HG02763 (cell line): ENCODE measurements at regions not wholly inside any gene's neighbourhood (a gene's known extent, or its start where the extent isn't known, plus 50 kb on each side); places are given as distances from the start of the nearest gene placed in this dataset.
"Not testable (repeated sequence)": the region's sequence is repeated elsewhere in the genome, so short reads cannot be mapped to it uniquely, and the experiment has no call there.

ENCODE experiments used
- ATAC-seq: cut with Tn5 transposase; IDR thresholded peaks from one replicate; pipeline ENCODE4 v1.9.1; 2021; ENCODE audit warnings: mild to moderate bottlenecking, moderate library complexity; ENCODE audit not compliant: unreplicated experiment

DNA sequence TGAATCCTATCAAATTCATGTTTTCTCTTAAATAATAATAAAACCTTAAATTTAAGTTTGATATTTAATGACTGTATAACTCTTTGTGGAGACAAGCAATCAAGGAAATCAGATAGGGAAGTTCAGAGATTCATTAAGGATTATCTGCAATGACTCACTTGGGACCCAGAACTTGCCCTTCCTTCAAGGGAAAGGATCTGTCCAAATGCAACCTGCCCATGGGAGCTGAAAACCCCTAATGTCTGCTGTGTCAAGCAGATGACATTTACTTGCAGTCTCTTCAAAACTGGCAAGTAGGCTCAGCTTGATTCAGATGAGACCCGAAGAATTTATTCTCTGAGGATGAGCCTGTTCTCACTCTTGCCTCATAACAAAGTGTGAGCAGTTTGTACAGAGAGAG, 1577.6 kb downstream of the EFNA5 start:
- ATAC-seq: no peak

DNA sequence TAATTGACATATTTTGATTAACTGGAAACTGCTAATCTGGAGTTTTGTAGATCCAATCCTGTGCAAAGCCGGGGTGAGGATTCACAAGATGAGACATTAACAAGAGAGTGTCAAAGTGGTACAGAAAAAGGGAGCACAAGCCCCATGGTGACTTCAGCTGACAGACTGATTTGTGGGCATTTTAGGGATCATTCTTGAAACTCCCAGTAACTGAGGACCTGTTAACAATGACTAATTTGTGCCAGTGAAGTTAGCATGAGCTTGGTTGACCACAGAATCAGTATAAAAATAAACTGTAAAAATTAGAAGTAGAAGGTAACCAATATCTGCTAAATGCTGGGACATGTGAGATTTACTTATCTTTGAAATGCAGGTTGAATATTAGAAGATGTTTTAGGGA, 1578.3 kb downstream of the EFNA5 start:
- ATAC-seq: no peak

DNA sequence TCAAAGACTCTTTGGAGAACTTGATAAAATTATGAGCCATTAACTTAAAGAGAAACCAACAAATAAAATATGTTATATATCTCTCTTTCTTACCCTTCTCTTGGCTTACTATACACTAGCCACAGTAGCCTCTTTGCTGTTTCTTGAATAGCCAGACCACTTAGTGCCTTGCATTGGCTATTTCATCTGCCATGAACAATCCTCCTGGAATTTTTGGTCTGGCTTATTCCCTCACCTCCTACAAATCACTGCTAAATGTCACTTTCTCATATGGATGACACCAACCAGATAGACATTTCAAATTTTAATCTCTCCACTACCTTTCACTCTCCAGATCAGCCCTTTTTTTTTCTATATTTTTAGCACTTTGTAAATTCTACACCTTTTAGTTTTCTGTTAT, 1581.7 kb downstream of the EFNA5 start:
- no peak for ATAC-seq

DNA sequence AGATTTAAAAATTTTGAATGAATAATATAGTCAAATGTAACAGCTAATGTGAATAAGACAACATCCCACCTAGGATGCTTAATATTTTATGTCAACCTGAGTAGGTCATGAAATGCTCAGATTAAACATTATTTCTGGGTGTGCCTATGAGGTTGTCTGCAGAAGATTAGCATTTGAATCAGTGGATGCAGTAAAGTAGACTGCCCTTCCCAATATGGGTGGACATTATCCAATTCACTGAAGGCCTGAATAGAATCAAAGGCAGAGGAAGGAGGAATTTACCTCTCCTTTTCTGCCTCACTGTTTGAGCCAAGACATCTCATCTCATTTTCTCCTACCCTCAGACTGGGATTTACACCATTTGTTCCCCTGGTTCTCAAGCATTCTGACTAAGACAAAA, 1582.3 kb downstream of the EFNA5 start:
- no peak for ATAC-seq

DNA sequence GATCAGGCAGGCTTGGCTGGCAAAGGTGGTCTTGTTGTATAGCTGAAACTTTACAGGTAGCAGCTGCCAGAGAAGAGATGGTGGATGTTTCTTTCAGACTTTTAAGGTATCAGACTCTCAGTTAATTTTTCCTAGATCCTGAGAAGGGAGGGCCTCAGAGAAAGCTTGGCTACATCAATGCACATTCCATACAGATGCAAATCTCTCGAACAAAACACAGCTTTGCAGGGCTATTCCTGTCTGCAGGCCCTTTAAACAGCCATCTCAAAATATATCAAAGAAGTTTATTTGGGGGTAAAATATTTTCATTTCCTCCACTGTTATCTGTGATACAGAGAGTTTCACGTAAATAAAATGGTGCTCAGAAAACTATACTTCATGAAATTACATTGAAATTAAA, 1584.4 kb downstream of the EFNA5 start:
- ATAC-seq: no peak

DNA sequence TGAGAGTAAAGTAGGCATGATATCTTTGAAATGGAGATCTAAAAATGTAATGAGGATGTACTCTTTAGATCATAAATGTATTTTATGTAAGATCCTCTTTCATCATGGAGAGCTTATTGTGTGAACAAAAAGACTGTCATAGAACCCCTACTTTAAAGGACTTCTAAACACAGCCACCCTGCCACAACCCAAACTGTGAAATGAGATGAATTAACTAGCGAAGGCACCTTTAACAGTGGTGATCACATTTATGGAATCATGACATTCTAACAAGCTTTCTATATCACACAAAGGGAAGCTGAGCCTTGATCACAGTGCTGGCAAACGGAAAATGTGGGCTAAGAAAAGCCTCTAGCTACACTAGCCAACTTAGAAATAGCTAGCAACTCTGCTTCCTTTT, 1585.2 kb downstream of the EFNA5 start:
- no peak for ATAC-seq

DNA sequence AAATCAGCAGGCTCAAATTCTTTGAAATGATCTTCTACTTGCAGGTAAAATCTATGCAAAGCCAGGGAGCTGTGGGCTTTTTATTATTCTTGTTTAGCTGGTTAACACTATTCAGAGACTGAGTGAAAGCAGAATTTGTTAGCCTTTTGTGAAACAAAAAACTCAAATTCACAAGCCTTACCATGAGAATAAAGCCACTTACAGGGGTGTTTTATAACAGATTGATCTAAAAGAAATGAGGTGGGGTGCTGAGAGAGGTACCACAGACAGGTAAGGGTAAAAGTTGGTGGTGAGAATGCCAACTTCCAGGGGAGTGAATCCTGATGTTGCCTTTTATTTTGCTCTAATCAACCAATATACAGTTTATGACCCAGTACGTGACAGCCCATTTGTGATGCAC, 1585.6 kb downstream of the EFNA5 start:
- ATAC-seq: no peak

DNA sequence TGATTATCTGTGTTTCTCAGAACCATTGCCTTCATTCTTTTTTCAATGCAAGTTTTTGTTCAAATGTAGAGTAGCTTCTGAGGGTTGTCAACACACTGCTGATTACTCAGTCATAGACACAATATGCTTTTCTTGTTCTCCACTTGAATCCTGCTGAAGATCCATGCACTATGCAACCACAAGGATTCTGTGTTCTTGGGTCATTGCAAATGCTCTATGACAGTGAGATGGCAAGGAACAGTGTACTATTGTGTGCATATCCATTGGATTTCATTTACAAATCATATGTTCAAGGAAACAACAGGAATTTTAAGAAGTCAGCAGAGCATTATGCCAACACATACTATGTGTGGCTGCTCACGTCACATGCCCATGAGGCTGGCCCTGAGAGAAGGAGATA, 1590.2 kb downstream of the EFNA5 start:
- no peak for ATAC-seq

DNA sequence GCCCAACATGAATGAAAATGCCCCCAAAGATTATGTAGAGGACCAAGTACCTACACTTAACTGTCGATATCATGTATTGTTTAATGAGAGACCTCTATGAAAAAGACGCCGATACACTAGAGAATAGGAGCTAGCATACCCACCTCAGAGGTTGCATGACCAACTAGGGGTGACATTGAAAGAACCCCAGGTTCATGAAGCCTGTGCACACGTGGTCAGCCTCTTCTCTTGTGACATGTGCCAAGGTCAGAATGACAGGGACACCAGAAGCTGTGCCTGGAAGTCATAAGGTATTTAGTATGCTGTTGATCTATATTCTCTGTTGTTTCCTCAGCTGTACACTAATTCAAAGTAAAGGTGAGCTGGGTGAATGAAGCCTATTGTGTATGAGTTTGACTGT, 1594.1 kb downstream of the EFNA5 start:
- ATAC-seq: no peak

DNA sequence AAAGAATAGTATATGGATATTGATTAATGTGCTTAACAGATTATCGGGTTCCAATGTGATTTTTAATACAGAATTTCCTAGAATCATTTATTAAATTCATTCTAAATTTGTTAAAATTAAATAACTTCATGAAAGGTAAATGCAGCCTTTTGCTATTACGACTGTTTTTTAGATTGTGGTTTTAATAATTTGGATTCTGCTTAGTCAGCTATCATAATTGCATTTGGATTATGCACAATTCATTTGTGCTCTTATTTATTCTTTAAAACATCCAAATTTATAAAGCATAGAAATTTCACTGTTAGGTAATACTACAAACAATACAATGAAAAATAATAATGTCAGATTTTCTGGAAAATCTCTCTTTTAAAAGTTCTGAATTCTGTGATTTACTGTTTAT, 1598.5 kb downstream of the EFNA5 start:
- ATAC-seq: no peak

DNA sequence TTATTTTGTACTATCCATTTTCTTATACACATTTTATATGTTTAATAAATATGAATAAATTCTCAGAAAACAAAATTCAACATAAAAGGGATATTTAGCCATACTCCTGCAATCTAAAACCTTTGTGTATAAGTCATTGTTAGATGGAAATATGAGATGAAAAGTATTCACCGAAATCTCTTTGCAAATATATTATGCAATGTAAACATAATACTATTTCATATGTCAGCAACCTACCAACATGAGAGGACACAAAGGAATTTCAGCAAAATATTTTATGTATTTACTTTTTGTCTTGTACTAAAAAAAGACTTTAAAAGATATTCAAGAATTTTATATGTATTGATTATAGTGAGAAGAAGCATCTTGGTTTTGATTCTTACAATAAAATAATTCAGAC, 1623.4 kb downstream of the EFNA5 start:
- no peak for ATAC-seq

DNA sequence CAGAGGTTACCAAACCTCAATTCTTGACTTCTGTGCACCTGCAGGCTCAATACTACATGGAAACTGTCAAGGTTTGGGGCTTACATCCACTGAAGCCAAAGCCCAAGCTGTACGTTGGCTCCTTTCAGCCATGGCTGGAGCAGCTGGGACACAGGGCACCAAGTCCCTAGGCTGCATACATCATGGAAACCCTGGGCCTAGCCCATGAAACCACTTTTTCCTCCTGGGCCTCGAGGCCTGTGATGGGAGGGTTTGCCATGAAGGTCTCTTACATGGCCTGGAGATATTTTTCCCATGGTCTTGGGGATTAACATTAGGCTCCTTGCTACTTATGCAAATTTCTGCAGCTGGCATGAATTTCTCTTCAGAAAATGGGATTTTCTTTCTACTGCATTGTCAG, 1638.7 kb downstream of the EFNA5 start:
- ATAC-seq: not testable (repeated sequence)

DNA sequence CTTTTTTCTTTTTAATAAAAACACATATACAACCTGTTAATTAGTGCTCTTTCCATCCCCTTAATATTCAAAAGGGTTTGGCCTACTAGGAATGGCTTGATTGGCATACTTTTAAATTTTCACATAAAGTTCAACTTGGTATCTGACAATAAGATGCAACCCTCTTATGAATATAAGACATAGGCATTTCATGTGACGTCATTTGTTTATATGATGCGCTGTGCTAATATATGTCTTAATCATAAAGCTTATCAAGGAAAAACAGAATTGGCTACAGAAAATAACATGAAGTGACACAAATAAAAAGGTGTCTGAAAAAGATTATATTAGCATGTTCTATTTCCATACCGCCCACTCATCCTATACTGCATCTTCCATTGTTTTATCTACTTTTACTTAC, 1642.4 kb downstream of the EFNA5 start:
- no peak for ATAC-seq

DNA sequence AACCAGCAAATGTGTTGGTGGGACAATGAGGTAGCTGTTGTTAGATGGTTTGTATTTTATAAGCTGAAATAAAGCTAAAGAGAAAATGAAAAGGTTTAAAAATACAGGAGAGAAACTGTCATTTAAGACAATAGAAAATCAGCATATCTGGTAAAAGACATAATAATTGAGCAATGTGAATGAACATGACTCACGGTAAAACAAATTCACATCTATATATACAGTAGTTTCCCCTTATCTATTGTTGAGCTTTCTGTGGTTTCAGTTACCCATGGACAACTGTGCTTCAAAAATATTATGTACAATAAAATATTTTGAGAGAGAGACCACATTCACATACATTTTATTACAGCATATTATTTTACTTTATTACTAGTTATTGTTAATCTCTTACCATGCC, 1649.8 kb downstream of the EFNA5 start:
- no peak for ATAC-seq

DNA sequence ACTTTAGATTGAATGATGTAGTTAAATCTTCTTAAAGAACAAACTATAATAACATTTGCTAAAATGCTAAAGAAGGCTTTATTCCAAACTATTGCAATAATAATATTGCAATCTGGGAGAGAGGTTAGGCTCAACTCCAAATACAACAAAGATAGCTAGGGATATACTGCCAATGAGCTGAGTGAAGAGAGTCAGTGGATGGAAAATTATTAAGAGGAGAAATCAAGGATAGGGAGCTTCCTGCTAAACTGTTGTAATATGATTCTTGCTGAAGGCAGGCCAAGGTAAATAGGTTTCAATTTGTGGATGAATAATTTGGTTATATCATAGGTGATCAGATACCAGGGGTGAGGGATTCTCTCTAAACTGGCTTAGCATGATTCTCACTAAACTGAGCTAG, 1651.5 kb downstream of the EFNA5 start:
- no peak for ATAC-seq

DNA sequence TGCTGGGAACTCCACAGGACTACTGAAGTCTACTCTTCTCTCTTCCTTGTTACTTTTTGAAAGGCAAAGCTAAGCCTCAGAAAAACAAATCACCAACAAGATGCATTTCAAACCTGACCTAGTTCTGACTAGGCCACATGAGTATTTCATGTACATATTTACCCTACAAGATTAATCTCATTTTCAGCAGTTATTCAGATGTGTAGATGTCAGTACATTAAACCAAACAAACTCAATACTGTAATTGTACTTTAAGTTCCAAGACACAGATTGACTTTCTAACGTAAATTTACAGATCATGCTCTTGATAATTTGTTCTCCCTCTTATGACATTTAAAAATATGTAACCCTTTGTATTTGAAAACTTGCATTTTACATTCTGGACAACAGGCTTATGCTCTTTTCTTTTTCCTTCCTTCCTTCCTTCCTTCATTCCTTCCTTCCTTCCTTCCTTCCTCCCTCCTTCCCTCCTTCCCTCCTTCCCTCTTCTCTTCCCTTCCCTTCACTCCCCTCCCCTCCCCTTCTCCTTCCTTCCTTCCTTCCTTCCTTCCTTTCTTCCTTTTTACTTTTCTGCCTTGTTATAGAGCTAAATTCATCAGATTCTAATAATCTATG, 1653.4 kb downstream of the EFNA5 start:
- no peak for ATAC-seq

DNA sequence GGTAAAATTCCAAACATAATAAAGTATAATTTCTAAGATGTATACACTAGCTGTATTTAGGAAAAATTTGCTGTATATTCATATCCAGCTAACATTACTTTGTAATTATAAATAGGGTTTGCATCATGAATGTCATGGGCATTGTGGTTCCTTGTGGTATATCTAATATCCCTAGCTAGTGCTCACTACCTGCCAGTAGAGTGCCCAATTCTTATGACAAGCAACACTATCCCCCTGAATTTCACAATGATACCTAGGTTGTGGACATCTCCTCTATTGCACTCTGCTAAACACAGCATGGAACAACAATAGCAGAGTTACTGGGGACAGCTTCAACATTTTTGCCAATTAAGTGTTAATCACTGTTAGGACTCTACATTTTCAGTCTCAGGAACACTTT, 1656.5 kb downstream of the EFNA5 start:
- no peak for ATAC-seq

DNA sequence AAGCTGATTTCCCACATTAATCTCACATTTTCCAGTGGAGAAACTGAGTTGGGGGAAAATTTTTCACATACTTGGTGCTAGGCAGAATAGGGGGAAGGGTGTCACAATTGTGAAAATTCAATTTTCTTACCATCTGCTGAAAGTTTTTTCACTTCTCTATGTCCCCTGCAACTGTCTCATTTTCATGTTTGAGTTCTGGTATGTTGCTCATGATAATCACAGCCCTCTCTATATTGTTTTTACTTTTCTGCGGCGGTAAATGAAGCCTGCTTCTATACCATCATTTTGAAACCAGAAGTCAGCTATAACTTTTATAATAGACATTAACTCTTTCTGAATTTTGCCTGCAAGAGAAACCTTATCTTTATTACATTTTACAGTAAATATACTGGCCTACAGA, 1664.5 kb downstream of the EFNA5 start:
- no peak for ATAC-seq

DNA sequence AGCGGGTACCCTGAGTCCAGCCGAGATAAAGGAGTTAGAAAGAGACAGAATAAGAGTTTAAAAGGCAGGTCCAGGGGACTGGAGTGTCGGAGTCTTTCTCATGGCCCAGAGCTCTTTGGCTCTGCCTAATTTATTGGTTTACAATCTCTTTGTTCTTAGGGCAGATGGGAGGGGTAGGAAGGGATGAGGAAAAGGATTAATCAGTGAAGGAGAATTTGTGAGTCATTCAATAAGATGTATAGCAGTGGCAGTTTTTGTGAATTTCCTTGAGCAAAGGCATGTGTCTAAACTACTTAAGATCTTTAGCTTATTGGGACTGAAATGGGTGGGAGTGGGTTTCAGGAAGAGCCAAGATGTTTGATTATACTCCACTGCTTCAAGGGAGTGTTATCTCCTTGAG, 1671.7 kb downstream of the EFNA5 start:
- not testable (repeated sequence) for ATAC-seq

DNA sequence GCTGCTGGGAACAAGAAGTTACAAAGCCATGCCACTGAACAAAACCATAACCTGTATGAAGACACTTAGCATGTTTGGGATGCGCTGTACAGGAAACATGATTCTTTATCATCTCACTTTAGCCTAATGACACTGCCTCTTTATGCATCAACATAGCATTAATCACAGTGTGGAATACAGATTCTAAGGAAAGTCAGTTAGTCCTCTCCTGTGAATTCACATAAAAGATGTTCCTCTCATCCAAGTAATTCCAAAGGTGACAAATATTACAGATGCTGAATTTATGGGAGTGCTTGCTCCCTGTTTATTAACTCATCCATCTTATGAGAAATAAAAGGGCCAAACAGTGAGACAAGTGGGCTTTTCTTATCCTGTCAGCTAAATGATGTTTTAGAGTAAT, 1677.7 kb downstream of the EFNA5 start:
- no peak for ATAC-seq

DNA sequence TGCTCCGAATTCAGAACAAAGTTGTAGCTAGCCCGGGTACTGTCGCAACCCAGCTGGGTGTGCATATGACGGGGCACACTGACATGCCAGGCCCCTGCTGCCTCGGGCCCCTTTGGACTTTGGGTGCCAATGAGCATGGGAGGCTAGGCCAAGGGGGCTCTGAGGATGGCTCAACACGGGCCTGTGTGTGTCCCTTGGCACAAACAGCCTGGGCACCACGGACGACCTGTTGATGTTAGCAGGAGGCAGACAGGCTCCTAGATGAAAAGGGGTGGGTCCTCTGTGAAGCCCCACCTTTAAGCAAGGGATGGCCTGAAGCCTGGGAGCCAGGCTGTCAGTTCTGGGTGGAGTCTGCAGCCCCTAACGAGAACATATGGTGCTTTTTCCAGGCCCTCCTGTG, 1688.2 kb downstream of the EFNA5 start:
- no peak for ATAC-seq

DNA sequence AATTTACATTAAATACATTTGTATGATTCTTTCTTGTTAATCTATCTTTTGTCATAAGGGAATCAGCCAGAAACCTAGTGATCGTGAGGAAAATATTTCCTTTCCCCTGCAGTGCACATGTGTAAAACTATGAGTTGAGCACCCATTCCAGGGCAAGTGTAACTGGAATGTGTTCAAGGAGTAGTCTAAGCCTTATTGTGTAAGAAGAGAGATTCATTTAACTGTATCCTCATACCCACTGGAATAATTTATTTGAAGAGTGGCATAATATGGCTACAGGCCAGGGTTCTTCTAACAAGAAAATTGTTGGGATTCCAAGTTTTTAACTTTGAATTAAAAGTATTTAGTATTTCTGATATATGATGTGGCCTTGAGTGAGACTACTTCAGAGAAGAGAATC, 1692.7 kb downstream of the EFNA5 start:
- no peak for ATAC-seq

DNA sequence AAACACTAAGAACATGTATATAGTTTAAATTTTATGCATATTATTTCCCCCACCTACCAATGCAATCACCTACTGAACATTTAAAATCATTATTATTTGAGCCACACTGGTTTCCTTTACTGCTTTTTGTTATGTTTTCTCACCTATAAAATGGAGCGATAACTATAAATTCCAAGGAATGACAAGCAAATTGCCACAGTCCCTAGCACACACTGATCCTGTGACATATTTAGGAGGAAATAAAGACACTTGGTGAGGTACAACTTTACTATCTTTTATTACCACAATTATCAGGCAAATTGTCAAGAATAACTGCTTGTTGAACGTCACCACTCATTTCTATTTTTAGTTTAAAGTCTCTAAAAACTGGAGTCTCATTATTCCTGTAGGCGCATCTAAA, 1693.6 kb downstream of the EFNA5 start:
- ATAC-seq: no peak

DNA sequence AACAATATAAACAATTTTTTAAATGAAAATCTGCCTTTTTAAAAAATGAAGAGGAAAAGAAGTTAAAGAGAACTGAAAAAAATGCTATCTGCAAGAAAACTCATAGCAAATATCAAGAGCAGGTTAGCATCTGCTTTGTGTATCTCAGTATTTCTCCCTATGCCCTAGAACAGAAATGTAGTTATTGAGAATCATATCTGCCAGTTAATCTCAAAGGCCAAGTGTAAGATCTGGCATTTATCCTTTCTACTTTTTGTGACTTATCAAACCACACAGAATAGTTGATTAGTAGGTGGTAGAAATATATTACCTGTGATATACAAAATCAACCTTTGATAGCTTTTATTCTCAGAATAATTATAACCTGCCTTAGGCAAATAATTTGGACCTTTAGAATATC, 1699.8 kb downstream of the EFNA5 start:
- no peak for ATAC-seq
